HCT116 (cell line): ENCODE measurements at regions not wholly inside any gene's neighbourhood (a gene's known extent, or its start where the extent isn't known, plus 50 kb on each side); places are given as distances from the start of the nearest gene placed in this dataset.

ENCODE experiments used
- ATAC-seq: fragments of 200-7000 bp; cut with Tn5 transposase; 2 replicates; pipeline ENCODE4 v1.9.1; 2020; ENCODE audit warnings: mild to moderate bottlenecking, moderate library complexity
- BruUV-seq: library from RNA; stranded (reverse); fragments of 400-500 nt; replicated peaks from 2 replicates; lab custom pipeline; 2021; lab: Mats Ljungman, UMichigan
- CTCF ChIA-PET: fragments of 300-600 bp; sonication (Branson Sonifier 250); formaldehyde crosslinking; loops from one replicate; lab custom pipeline; 2021; ENCODE audit warnings: antibody characterized with exemption; lab: Charles Lee
- POLR2A ChIA-PET: fragments of 300-600, 350-600 bp; sonication (Branson Sonifier 250); formaldehyde crosslinking; loops from one replicate; lab custom pipeline; 2021; ENCODE audit warnings: antibody characterized with exemption; lab: Charles Lee
- RAD21 ChIA-PET, 2 experiments: fragments of 300-600 bp; sonication (Branson Sonifier 250); formaldehyde crosslinking; loops; one replicate each; lab custom pipeline; 2023; ENCODE audit warnings: low total read pairs in 2 of 2; ENCODE audit not compliant: uncharacterized antibody in 2 of 2, unreplicated experiment in 2 of 2, low non-redundant PET in 1 of 2; lab: Charles Lee
- DNase-seq: peaks from one replicate; pipeline ENCODE4 v3.0.0-alpha.2; 2010; ENCODE audit warnings: low read depth, low spot score
- H2AFZ ChIP-seq: fragments of 200-600 bp; shearing (Covaris generic), sonication (generic); 2 replicates; pipeline ENCODE4 v1.6.1; 2017; ENCODE audit warnings: low read depth, mixed run types, mixed read lengths, antibody characterized with exemption, low read length; ENCODE audit not compliant: poor library complexity, severe bottlenecking
- H3K27ac ChIP-seq: 2 replicates; pipeline ENCODE4 v1.5.1; 2012; ENCODE audit warnings: low read depth, low read length
- H3K27me3 ChIP-seq: fragments of 200-600 bp; sonication (generic); 2 replicates; pipeline ENCODE4 v1.6.1; 2016; ENCODE audit warnings: mixed run types, low read length, mixed read lengths; ENCODE audit not compliant: insufficient read depth
- H3K36me3 ChIP-seq, 2 experiments: fragments of 200-500 bp in 1 of 2; fragments of 200-600 bp in 1 of 2; sonication (Bioruptor generic) in 1 of 2; sonication (generic) in 1 of 2; 2 replicates each; pipeline versions ENCODE4 v1.5.1 to v1.6.1; 2014 to 2016; ENCODE audit warnings: low read length in 2 of 2, inconsistent platforms in 1 of 2, mixed read lengths in 1 of 2, mixed run types in 1 of 2; ENCODE audit not compliant: insufficient read depth in 2 of 2, control insufficient read depth in 1 of 2
- H3K4me1 ChIP-seq, 2 experiments: fragments of 200-600 bp in 1 of 2; sonication (generic) in 1 of 2; 2 replicates each; pipeline versions ENCODE4 v1.5.1 to v1.6.1; 2012 to 2017; ENCODE audit warnings: low read length in 2 of 2, inconsistent platforms in 1 of 2, mild to moderate bottlenecking in 1 of 2, mixed read lengths in 1 of 2, mixed run types in 1 of 2, moderate library complexity in 1 of 2; ENCODE audit not compliant: insufficient read depth in 2 of 2, control insufficient read depth in 1 of 2
- H3K4me2 ChIP-seq: fragments of 200-600 bp; sonication (generic); 2 replicates; pipeline ENCODE4 v1.6.1; 2017; ENCODE audit warnings: mixed run types, low read length, mixed read lengths
- H3K4me3 ChIP-seq, 2 experiments: fragments of 200-600 bp in 1 of 2; sonication (generic) in 1 of 2; replicated peaks in 1 of 2; 2 replicates each; pipeline ENCODE4 v1.5.1; 2011 to 2016; ENCODE audit warnings: low read length in 2 of 2, control low read depth in 1 of 2, low read depth in 1 of 2, mild to moderate bottlenecking in 1 of 2, mixed read lengths in 1 of 2, mixed run types in 1 of 2
- H3K79me2 ChIP-seq: fragments of 200-600 bp; sonication (generic); 2 replicates; pipeline ENCODE4 v1.6.1; 2017; ENCODE audit warnings: mild to moderate bottlenecking, mixed run types, low read length, moderate library complexity, mixed read lengths; ENCODE audit not compliant: insufficient read depth
- H3K9ac ChIP-seq: fragments of 200-600 bp; sonication (generic); 2 replicates; pipeline ENCODE4 v1.6.1; 2016; ENCODE audit warnings: low read length, mixed read lengths
- H3K9me2 ChIP-seq: fragments of 200-600 bp; sonication (generic), shearing (Covaris generic); 2 replicates; pipeline ENCODE4 v1.6.1; 2017; ENCODE audit warnings: mixed run types, mild to moderate bottlenecking, moderate library complexity; ENCODE audit not compliant: insufficient read depth
- H3K9me3 ChIP-seq, 2 experiments: fragments of 200-500 bp in 1 of 2; fragments of 200-600 bp in 1 of 2; sonication (Bioruptor generic) in 1 of 2; sonication (generic) in 1 of 2; 2 replicates each; pipeline ENCODE4 v1.6.1; 2014 to 2017; ENCODE audit warnings: low read length in 2 of 2, mixed read lengths in 2 of 2, inconsistent platforms in 1 of 2, low read depth in 1 of 2, mild to moderate bottlenecking in 1 of 2, mixed run types in 1 of 2, moderate library complexity in 1 of 2; ENCODE audit not compliant: control insufficient read depth in 1 of 2, insufficient read depth in 1 of 2
- H4K20me1 ChIP-seq: fragments of 200-600 bp; sonication (generic), shearing (Covaris generic); 2 replicates; pipeline ENCODE4 v1.6.1; 2017; ENCODE audit warnings: mixed run types, mild to moderate bottlenecking, moderate library complexity; ENCODE audit not compliant: insufficient read depth
- ATF3 ChIP-seq: IDR thresholded peaks from 2 replicates; pipeline ENCODE4 v1.6.1; 2012
- CBX3 ChIP-seq: IDR thresholded peaks from 2 replicates; pipeline ENCODE4 v1.6.1; 2012; ENCODE audit warnings: low read depth
- CEBPB ChIP-seq: IDR thresholded peaks from 2 replicates; pipeline ENCODE4 v1.6.1; 2012; ENCODE audit warnings: low read depth
- EGR1 ChIP-seq: IDR thresholded peaks from 2 replicates; pipeline ENCODE4 v1.6.1; 2012; ENCODE audit warnings: low read depth
- ELF1 ChIP-seq: IDR thresholded peaks from 2 replicates; pipeline ENCODE4 v1.6.1; 2012; ENCODE audit warnings: low read depth, borderline replicate concordance
- EZH2 ChIP-seq: fragments of 200-600 bp; sonication (generic); IDR thresholded peaks from 2 replicates; pipeline ENCODE4 v1.6.1; 2017; ENCODE audit warnings: antibody characterized with exemption, mixed run types
- EZH2phosphoT487 ChIP-seq: fragments of 200-600 bp; IDR thresholded peaks from 2 replicates; pipeline ENCODE4 v1.6.1; 2018; ENCODE audit warnings: antibody characterized with exemption, borderline replicate concordance
- FOSL1 ChIP-seq: IDR thresholded peaks from 2 replicates; pipeline ENCODE4 v1.6.1; 2012; ENCODE audit warnings: low read depth
- POLR2A ChIP-seq: IDR thresholded peaks from 2 replicates; pipeline ENCODE4 v1.7.0; 2011; ENCODE audit warnings: borderline replicate concordance; ENCODE audit not compliant: insufficient read depth, insufficient read length; ENCODE audit errors: extremely low read depth
- POLR2AphosphoS5 ChIP-seq: IDR thresholded peaks from 2 replicates; pipeline ENCODE4 v1.6.1; 2011; ENCODE audit warnings: mild to moderate bottlenecking, low read depth, low read length, moderate library complexity
- RAD21 ChIP-seq: IDR thresholded peaks from 2 replicates; pipeline ENCODE4 v1.6.1; 2012; ENCODE audit warnings: low read depth, mild to moderate bottlenecking
- SIN3A ChIP-seq: IDR thresholded peaks from 2 replicates; pipeline ENCODE4 v1.6.1; 2012; ENCODE audit warnings: low read depth
- SRF ChIP-seq: IDR thresholded peaks from 2 replicates; pipeline ENCODE4 v1.6.1; 2012; ENCODE audit warnings: low read depth
- TCF7L2 ChIP-seq: IDR thresholded peaks from 2 replicates; pipeline ENCODE4 v1.7.0; 2011; ENCODE audit warnings: borderline replicate concordance, inconsistent platforms; ENCODE audit not compliant: insufficient read depth, insufficient read length; ENCODE audit errors: extremely low read depth
- YY1 ChIP-seq: IDR thresholded peaks from 2 replicates; pipeline ENCODE4 v1.6.1; 2011; ENCODE audit warnings: low read length, low read depth, moderate library complexity, mild to moderate bottlenecking; ENCODE audit not compliant: insufficient replicate concordance; ENCODE audit errors: extremely low read depth
- ZBTB33 ChIP-seq: IDR thresholded peaks from 2 replicates; pipeline ENCODE4 v1.6.1; 2011; ENCODE audit warnings: mild to moderate bottlenecking, low read length, moderate library complexity; ENCODE audit not compliant: insufficient replicate concordance; ENCODE audit errors: extremely low read depth
- ZFX ChIP-seq: fragments of 450-650 bp; IDR thresholded peaks from 2 replicates; pipeline ENCODE4 v1.6.1; 2017
- ZNF274 ChIP-seq: fragments of 200-500 bp; sonication (Bioruptor generic); IDR thresholded peaks from 2 replicates; pipeline ENCODE4 v1.6.1; 2014; ENCODE audit warnings: mild to moderate bottlenecking, low read depth, low read length, inconsistent platforms
- intact Hi-C: fragments of 100-400 bp; cut with micrococcal nuclease; formaldehyde crosslinking; loops from 2 replicates; pipeline ENCODE4 v1.10.0; 2022
- TF ChIP-seq, protein P1 (sequence below): IDR thresholded peaks from 2 replicates; pipeline ENCODE4 v1.6.1; 2012
- TF ChIP-seq, protein P2 (sequence below): IDR thresholded peaks from 2 replicates; pipeline ENCODE4 v1.6.1; 2012; ENCODE audit warnings: low read depth

- intact Hi-C loops: no loop called here
- no peak for DNase-seq
- Histone ChIP-seq H3K4me1 (no peaks in the 10 kb centered on the region), H3K79me2 (no peaks in the 10 kb centered on the region), H3K27me3 (no peaks in the 10 kb centered on the region), H2AFZ (no peak overlapping the region), H3K36me3 (no peaks in the 10 kb centered on the region), H3K27ac (no peak overlapping the region), H4K20me1 (no peaks in the 10 kb centered on the region), H3K4me2 (no peak overlapping the region), H3K9me3 (no peaks in the 10 kb centered on the region), H3K9me2 (no peaks in the 10 kb centered on the region), H3K4me3 (no peak overlapping the region), H3K9ac (no peak overlapping the region)
- ATAC-seq: no peak
- ChIA-PET POLR2A (no interaction called here), CTCF (no interaction called here), RAD21 (no interaction called here)
- BruUV-seq: no TSS peak
- TF ChIP-seq ZNF274 (no peak), EZH2phosphoT487 (no peak), POLR2A (no peak), ZFX (no peak), TCF7L2 (no peak), FOSL1 (no peak), RAD21 (no peak), ATF3 (no peak), ZBTB33 (no peak), EZH2 (no peak), ELF1 (no peak), SRF (no peak), CEBPB (no peak), SIN3A (no peak), YY1 (no peak), POLR2AphosphoS5 (no peak), EGR1 (no peak), CBX3 (no peak)
- TF ChIP-seq, protein P1, sequence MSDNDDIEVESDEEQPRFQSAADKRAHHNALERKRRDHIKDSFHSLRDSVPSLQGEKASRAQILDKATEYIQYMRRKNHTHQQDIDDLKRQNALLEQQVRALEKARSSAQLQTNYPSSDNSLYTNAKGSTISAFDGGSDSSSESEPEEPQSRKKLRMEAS: no peak
- TF ChIP-seq, protein P2, sequence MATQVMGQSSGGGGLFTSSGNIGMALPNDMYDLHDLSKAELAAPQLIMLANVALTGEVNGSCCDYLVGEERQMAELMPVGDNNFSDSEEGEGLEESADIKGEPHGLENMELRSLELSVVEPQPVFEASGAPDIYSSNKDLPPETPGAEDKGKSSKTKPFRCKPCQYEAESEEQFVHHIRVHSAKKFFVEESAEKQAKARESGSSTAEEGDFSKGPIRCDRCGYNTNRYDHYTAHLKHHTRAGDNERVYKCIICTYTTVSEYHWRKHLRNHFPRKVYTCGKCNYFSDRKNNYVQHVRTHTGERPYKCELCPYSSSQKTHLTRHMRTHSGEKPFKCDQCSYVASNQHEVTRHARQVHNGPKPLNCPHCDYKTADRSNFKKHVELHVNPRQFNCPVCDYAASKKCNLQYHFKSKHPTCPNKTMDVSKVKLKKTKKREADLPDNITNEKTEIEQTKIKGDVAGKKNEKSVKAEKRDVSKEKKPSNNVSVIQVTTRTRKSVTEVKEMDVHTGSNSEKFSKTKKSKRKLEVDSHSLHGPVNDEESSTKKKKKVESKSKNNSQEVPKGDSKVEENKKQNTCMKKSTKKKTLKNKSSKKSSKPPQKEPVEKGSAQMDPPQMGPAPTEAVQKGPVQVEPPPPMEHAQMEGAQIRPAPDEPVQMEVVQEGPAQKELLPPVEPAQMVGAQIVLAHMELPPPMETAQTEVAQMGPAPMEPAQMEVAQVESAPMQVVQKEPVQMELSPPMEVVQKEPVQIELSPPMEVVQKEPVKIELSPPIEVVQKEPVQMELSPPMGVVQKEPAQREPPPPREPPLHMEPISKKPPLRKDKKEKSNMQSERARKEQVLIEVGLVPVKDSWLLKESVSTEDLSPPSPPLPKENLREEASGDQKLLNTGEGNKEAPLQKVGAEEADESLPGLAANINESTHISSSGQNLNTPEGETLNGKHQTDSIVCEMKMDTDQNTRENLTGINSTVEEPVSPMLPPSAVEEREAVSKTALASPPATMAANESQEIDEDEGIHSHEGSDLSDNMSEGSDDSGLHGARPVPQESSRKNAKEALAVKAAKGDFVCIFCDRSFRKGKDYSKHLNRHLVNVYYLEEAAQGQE: no peak
Measured at GRCh38 chr1:215466361-215466760, 100.7 kb upstream of the KCTD3 start.
